ENCODE measurements at regions not wholly inside any gene's neighbourhood (a gene's known extent, or its start where the extent isn't known, plus 50 kb on each side); places are given as distances from the start of the nearest gene placed in this dataset.

- no peak for TF ChIP-seq CTCF (IDR thresholded peaks at IDR 0.05; ENCODE audit: low read depth, low read length)
- no peak overlapping the region for H3K4me3 ChIP-seq (ENCODE audit: low read depth, low read length)
Observed at GRCh38 chr3:66567077-66567476, 66.3 kb upstream of the LRIG1 start.

- TF ChIP-seq CTCF (IDR thresholded peaks at IDR 0.05; ENCODE audit: low read depth, low read length), result no peak
- no peak overlapping the region for H3K4me3 ChIP-seq (ENCODE audit: low read depth, low read length)
Observed at GRCh38 chr3:66572090-66572675, 71.4 kb upstream of the LRIG1 start.

GRCh38 chr3:66572938-66573710, 72.3 kb upstream of the LRIG1 start:
- TF ChIP-seq CTCF (IDR thresholded peaks at IDR 0.05; ENCODE audit: low read depth, low read length), result no peak
- no peak overlapping the region for H3K4me3 ChIP-seq (ENCODE audit: low read depth, low read length)

GRCh38 chr3:66574091-66574490, 73.3 kb upstream of the LRIG1 start:
- no peak overlapping the region for H3K4me3 ChIP-seq (ENCODE audit: low read depth, low read length)
- TF ChIP-seq CTCF (IDR thresholded peaks at IDR 0.05; ENCODE audit: low read depth, low read length), result no peak

GRCh38 chr3:66577426-66578203, 76.8 kb upstream of the LRIG1 start:
- TF ChIP-seq CTCF (IDR thresholded peaks at IDR 0.05; ENCODE audit: low read depth, low read length), result no peak
- no peak overlapping the region for H3K4me3 ChIP-seq (ENCODE audit: low read depth, low read length)

- no peak for TF ChIP-seq CTCF (IDR thresholded peaks at IDR 0.05; ENCODE audit: low read depth, low read length)
- H3K4me3 ChIP-seq (ENCODE audit: low read depth, low read length), result no peak overlapping the region
Observed at GRCh38 chr3:66581256-66581655, 80.4 kb upstream of the LRIG1 start.
